OCI-LY7 (cell line): ENCODE measurements at regions not wholly inside any gene's neighbourhood (a gene's known extent, or its start where the extent isn't known, plus 50 kb on each side); places are given as distances from the start of the nearest gene placed in this dataset.

Experiments
- BruUV-seq: library from RNA; stranded (reverse); fragments of 400-500 nt; replicated peaks from 2 replicates; lab custom pipeline; 2021; lab: Mats Ljungman, UMichigan
- CTCF ChIA-PET: fragments of 300-600 bp; sonication (Branson Sonifier 250); formaldehyde crosslinking; loops from one replicate; lab custom pipeline; 2022; ENCODE audit warnings: antibody characterized with exemption; ENCODE audit not compliant: unreplicated experiment; lab: Charles Lee
- POLR2A ChIA-PET: fragments of 300-600 bp; sonication (Branson Sonifier 250); formaldehyde crosslinking; loops from one replicate; lab custom pipeline; 2022; ENCODE audit warnings: antibody characterized with exemption; lab: Charles Lee
- DNase-seq: peaks from one replicate; pipeline ENCODE4 v3.0.0-alpha.2; 2015; ENCODE audit warnings: low spot score
- H2AFZ ChIP-seq: fragments of 200-600 bp; sonication (generic), shearing (Covaris generic); 2 replicates; pipeline ENCODE4 v1.6.1; 2014; ENCODE audit warnings: mild to moderate bottlenecking, antibody characterized with exemption, low read length, moderate library complexity
- H3K27ac ChIP-seq: fragments of 200-600 bp; sonication (generic); 2 replicates; pipeline ENCODE4 v1.5.1; 2014; ENCODE audit warnings: mixed run types, low read depth, mild to moderate bottlenecking, moderate library complexity, low read length, inconsistent platforms; ENCODE audit not compliant: poor library complexity, severe bottlenecking
- H3K36me3 ChIP-seq: fragments of 200-600 bp; sonication (generic); 2 replicates; pipeline ENCODE4 v1.6.1; 2014; ENCODE audit warnings: mild to moderate bottlenecking, antibody characterized with exemption, low read length, moderate library complexity, mixed read lengths; ENCODE audit not compliant: insufficient read depth
- H3K4me1 ChIP-seq: fragments of 200-600 bp; sonication (generic); 2 replicates; pipeline ENCODE4 v1.5.1; 2014; ENCODE audit warnings: mild to moderate bottlenecking, low read length; ENCODE audit not compliant: insufficient read depth, poor library complexity, severe bottlenecking
- H3K4me2 ChIP-seq: fragments of 200-600 bp; sonication (generic); 2 replicates; pipeline ENCODE4 v1.6.1; 2014; ENCODE audit warnings: mild to moderate bottlenecking, low read length
- H3K4me3 ChIP-seq: fragments of 200-600 bp; sonication (generic); 2 replicates; pipeline ENCODE4 v1.5.1; 2014; ENCODE audit warnings: mild to moderate bottlenecking, low read depth, low read length; ENCODE audit not compliant: poor library complexity, severe bottlenecking
- H3K79me2 ChIP-seq: fragments of 200-600 bp; sonication (generic); 2 replicates; pipeline ENCODE4 v1.6.1; 2016; ENCODE audit warnings: low read depth, mild to moderate bottlenecking, low read length, moderate library complexity, mixed read lengths; ENCODE audit not compliant: insufficient read depth
- H3K9me2 ChIP-seq: fragments of 200-600 bp; sonication (generic); 2 replicates; pipeline ENCODE4 v1.6.1; 2016; ENCODE audit warnings: mild to moderate bottlenecking, low read length, mixed read lengths; ENCODE audit not compliant: insufficient read depth
- H3K9me3 ChIP-seq: fragments of 200-600 bp; sonication (generic); 2 replicates; pipeline ENCODE4 v1.6.1; 2014; ENCODE audit warnings: mild to moderate bottlenecking, mixed run types, low read length, mixed read lengths
- H4K20me1 ChIP-seq: fragments of 200-600 bp; sonication (generic); 2 replicates; pipeline ENCODE4 v1.6.1; 2014; ENCODE audit warnings: mild to moderate bottlenecking, antibody characterized with exemption, low read length, moderate library complexity, mixed read lengths; ENCODE audit not compliant: insufficient read depth
- EZH2phosphoT487 ChIP-seq: fragments of 200-600 bp; sonication (generic); IDR thresholded peaks from 2 replicates; pipeline ENCODE4 v1.6.1; 2018; ENCODE audit warnings: low read depth, borderline replicate concordance, mild to moderate bottlenecking, mixed run types, antibody characterized with exemption, low read length, moderate library complexity, mixed read lengths
- intact Hi-C: fragments of 100-400 bp; cut with micrococcal nuclease; formaldehyde crosslinking; loops from one replicate; pipeline ENCODE4 v1.10.0; 2022; ENCODE audit not compliant: unreplicated experiment
- TF ChIP-seq, protein P1 (sequence below): fragments of 200-600 bp; sonication (generic); conservative IDR thresholded peaks from 2 replicates; pipeline ENCODE4 v1.5.1; 2014; ENCODE audit warnings: mild to moderate bottlenecking, antibody characterized with exemption, low read length, moderate library complexity, mixed read lengths

DNA sequence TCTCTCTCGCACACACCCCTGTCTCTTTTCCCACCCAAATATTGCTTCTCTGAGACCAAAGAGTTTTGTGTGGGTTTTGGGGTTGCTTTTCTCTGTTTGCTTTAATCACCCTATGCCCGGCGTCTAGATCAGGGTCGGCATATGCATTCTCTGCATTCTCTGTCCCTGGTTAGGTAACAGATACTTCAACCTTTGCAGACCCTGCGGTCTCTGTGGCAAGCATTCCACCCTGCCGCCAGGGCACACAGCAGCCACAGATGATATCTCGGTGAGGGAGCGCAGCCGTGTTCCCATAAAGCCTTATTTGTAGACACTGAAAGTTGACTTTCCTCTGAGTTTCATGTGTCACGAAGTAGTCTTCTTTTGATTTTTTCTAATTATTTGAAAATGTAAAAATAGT is 110.4 kb upstream of the FZD10 start:
- intact Hi-C loops, result no loop called here
- ChIA-PET CTCF (no interaction called here), POLR2A (no interaction called here)
- no TSS peak for BruUV-seq
- Histone ChIP-seq H3K27ac (no peak overlapping the region), H3K9me3 (peaks cover 12% of the 10 kb centered on the region), H3K4me1 (no peaks in the 10 kb centered on the region), H3K4me2 (no peak overlapping the region), H3K36me3 (no peaks in the 10 kb centered on the region), H3K4me3 (no peak overlapping the region), H3K79me2 (no peaks in the 10 kb centered on the region), H3K9me2 (no peaks in the 10 kb centered on the region), H4K20me1 (no peaks in the 10 kb centered on the region), H2AFZ (no peak overlapping the region)
- TF ChIP-seq, protein P1, sequence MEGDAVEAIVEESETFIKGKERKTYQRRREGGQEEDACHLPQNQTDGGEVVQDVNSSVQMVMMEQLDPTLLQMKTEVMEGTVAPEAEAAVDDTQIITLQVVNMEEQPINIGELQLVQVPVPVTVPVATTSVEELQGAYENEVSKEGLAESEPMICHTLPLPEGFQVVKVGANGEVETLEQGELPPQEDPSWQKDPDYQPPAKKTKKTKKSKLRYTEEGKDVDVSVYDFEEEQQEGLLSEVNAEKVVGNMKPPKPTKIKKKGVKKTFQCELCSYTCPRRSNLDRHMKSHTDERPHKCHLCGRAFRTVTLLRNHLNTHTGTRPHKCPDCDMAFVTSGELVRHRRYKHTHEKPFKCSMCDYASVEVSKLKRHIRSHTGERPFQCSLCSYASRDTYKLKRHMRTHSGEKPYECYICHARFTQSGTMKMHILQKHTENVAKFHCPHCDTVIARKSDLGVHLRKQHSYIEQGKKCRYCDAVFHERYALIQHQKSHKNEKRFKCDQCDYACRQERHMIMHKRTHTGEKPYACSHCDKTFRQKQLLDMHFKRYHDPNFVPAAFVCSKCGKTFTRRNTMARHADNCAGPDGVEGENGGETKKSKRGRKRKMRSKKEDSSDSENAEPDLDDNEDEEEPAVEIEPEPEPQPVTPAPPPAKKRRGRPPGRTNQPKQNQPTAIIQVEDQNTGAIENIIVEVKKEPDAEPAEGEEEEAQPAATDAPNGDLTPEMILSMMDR, result no peak
- no peak for TF ChIP-seq EZH2phosphoT487
- no peak for DNase-seq

DNA sequence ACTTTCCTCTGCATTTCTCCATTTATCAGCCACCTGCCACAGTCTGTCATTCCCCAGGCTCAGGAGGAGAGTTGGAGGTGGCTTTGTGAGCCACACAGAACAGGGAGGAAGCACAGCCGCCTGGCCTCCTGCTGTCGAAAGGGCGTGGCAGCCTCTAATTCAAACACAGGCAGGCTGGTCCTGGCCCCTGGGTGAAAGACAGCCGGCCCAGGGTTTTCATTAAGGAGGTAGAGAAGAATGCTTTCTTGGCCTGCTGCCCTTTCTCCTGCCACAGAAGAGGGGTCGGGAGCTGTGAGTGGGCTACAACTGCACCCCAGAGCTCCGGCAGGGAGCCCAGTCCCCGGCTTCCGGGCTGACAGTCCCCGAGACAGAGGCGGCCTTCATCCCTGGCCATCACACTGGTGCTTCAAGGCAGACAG is 108.6 kb upstream of the FZD10 start:
- no peak overlapping the region for H3K27ac ChIP-seq
- POLR2A ChIA-PET, result no interaction called here
- no TSS peak for BruUV-seq
- no peaks in the 10 kb centered on the region for H4K20me1 ChIP-seq
- H3K4me3 ChIP-seq, result no peak overlapping the region
- H2AFZ ChIP-seq, result no peak overlapping the region
- no peak overlapping the region for H3K4me2 ChIP-seq
- TF ChIP-seq, protein P1, result no peak
- TF ChIP-seq EZH2phosphoT487, result no peak
- H3K9me3 ChIP-seq, result peaks cover 12% of the 10 kb centered on the region
- no peak for DNase-seq
- no peaks in the 10 kb centered on the region for H3K9me2 ChIP-seq
- intact Hi-C loops, result no loop called here
- H3K36me3 ChIP-seq, result no peaks in the 10 kb centered on the region
- CTCF ChIA-PET, result no interaction called here
- H3K79me2 ChIP-seq, result no peaks in the 10 kb centered on the region
- no peaks in the 10 kb centered on the region for H3K4me1 ChIP-seq

DNA sequence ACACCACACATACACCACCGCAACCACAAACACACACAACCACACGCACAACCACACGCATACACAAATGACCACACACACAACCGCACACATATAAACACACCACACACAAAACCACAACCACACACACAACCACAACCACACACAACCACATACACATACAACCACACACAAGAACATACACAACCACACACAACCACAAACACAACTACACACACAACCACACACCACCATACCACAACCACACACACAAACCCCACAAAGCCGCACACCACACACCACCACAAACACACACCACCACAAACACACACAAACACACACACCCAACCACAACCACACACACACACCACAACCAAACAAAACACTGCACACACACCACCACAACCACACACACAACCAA is 107.5 kb upstream of the FZD10 start:
- BruUV-seq, result no TSS peak
- H3K4me3 ChIP-seq, result no peak overlapping the region
- H2AFZ ChIP-seq, result no peak overlapping the region
- H3K27ac ChIP-seq, result no peak overlapping the region
- CTCF ChIA-PET, result no interaction called here
- no peaks in the 10 kb centered on the region for H3K36me3 ChIP-seq
- intact Hi-C loops, result no loop called here
- H3K79me2 ChIP-seq, result no peaks in the 10 kb centered on the region
- TF ChIP-seq, protein P1, result no peak
- no peak for TF ChIP-seq EZH2phosphoT487
- H3K9me3 ChIP-seq, result peaks cover 12% of the 10 kb centered on the region
- H4K20me1 ChIP-seq, result no peaks in the 10 kb centered on the region
- no peaks in the 10 kb centered on the region for H3K4me1 ChIP-seq
- H3K4me2 ChIP-seq, result no peak overlapping the region
- H3K9me2 ChIP-seq, result no peaks in the 10 kb centered on the region
- POLR2A ChIA-PET, result no interaction called here
- no peak for DNase-seq
